ENCODE measurements at regions not wholly inside any gene's neighbourhood (a gene's known extent, or its start where the extent isn't known, plus 50 kb on each side); places are given as distances from the start of the nearest gene placed in this dataset.

GRCh38 chr2:58981237-58981636, 740.1 kb upstream of the FANCL start:
- no peak overlapping the region for H3K4me3 ChIP-seq (ENCODE audit: low read length)
- TF ChIP-seq EZH2 (optimal IDR thresholded peaks at IDR 0.05; ENCODE audit: low read depth, low read length) (no peak), CTCF (IDR thresholded peaks at IDR 0.05; ENCODE audit: low read length) (no peak), EZH2phosphoT487 (IDR thresholded peaks at IDR 0.05; ENCODE audit: low read length) (no peak)
- no peak overlapping the region for H3K4me2 ChIP-seq (ENCODE audit: low read depth, low read length)
- H4K20me1 ChIP-seq (ENCODE audit: insufficient read depth, low read length), result no peaks in the 10 kb centered on the region
- no peaks in the 10 kb centered on the region for H3K4me1 ChIP-seq (ENCODE audit: low read length)
- no peaks in the 10 kb centered on the region for H3K36me3 ChIP-seq (replicated peaks; ENCODE audit: insufficient read depth, low read length)
- no peaks in the 10 kb centered on the region for H3K27me3 ChIP-seq (replicated peaks; ENCODE audit: insufficient read depth, low read length)
- no peaks in the 10 kb centered on the region for H3K9me3 ChIP-seq (replicated peaks; ENCODE audit: insufficient read depth, low read length)
- no peaks in the 10 kb centered on the region for H3K9me2 ChIP-seq (replicated peaks; ENCODE audit: insufficient read depth, low read length)
- H3K79me2 ChIP-seq (ENCODE audit: low read length), result no peaks in the 10 kb centered on the region
- H3K9ac ChIP-seq (ENCODE audit: low read length), result no peak overlapping the region
- no peak overlapping the region for H3K27ac ChIP-seq (ENCODE audit: low read length)
- H2AFZ ChIP-seq (ENCODE audit: low read length), result no peak overlapping the region
- H3F3A ChIP-seq (ENCODE audit: insufficient read depth, low read length), result no peaks in the 10 kb centered on the region
- no peak for DNase-seq

GRCh38 chr2:58976375-58977071, 735.4 kb upstream of the FANCL start:
- Histone ChIP-seq H3K36me3 (replicated peaks; ENCODE audit: insufficient read depth, low read length) (no peaks in the 10 kb centered on the region), H3K27me3 (replicated peaks; ENCODE audit: insufficient read depth, low read length) (no peaks in the 10 kb centered on the region)
- TF ChIP-seq EZH2phosphoT487 (IDR thresholded peaks at IDR 0.05; ENCODE audit: low read length) (no peak), EZH2 (optimal IDR thresholded peaks at IDR 0.05; ENCODE audit: low read depth, low read length) (no peak), CTCF (IDR thresholded peaks at IDR 0.05; ENCODE audit: low read length) (no peak)

GRCh38 chr2:58974881-58975280, 733.8 kb upstream of the FANCL start:
- no peak for TF ChIP-seq EZH2phosphoT487 (IDR thresholded peaks at IDR 0.05; ENCODE audit: low read length)
- TF ChIP-seq CTCF (IDR thresholded peaks at IDR 0.05; ENCODE audit: low read length), result no peak
- TF ChIP-seq EZH2 (optimal IDR thresholded peaks at IDR 0.05; ENCODE audit: low read depth, low read length), result no peak
- Histone ChIP-seq H3F3A (ENCODE audit: insufficient read depth, low read length) (no peaks in the 10 kb centered on the region), H3K4me3 (ENCODE audit: low read length) (no peak overlapping the region), H3K9ac (ENCODE audit: low read length) (no peak overlapping the region), H3K79me2 (ENCODE audit: low read length) (no peaks in the 10 kb centered on the region), H3K4me1 (ENCODE audit: low read length) (no peaks in the 10 kb centered on the region), H3K9me3 (replicated peaks; ENCODE audit: insufficient read depth, low read length) (no peaks in the 10 kb centered on the region), H3K4me2 (ENCODE audit: low read depth, low read length) (no peak overlapping the region), H4K20me1 (ENCODE audit: insufficient read depth, low read length) (no peaks in the 10 kb centered on the region), H3K27me3 (replicated peaks; ENCODE audit: insufficient read depth, low read length) (no peaks in the 10 kb centered on the region), H3K27ac (ENCODE audit: low read length) (no peak overlapping the region), H3K36me3 (replicated peaks; ENCODE audit: insufficient read depth, low read length) (no peaks in the 10 kb centered on the region), H3K9me2 (replicated peaks; ENCODE audit: insufficient read depth, low read length) (no peaks in the 10 kb centered on the region), H2AFZ (ENCODE audit: low read length) (no peak overlapping the region)
- no peak for DNase-seq

More at GRCh38 chr2:58976375-58977071, 735.4 kb upstream of the FANCL start:
- Histone ChIP-seq H3K27ac (ENCODE audit: low read length) (no peak overlapping the region), H3K4me2 (ENCODE audit: low read depth, low read length) (no peak overlapping the region), H3K9me2 (replicated peaks; ENCODE audit: insufficient read depth, low read length) (no peaks in the 10 kb centered on the region), H3K4me3 (ENCODE audit: low read length) (no peak overlapping the region), H3K4me1 (ENCODE audit: low read length) (no peaks in the 10 kb centered on the region), H3F3A (ENCODE audit: insufficient read depth, low read length) (no peaks in the 10 kb centered on the region), H2AFZ (ENCODE audit: low read length) (no peak overlapping the region), H4K20me1 (ENCODE audit: insufficient read depth, low read length) (no peaks in the 10 kb centered on the region), H3K79me2 (ENCODE audit: low read length) (no peaks in the 10 kb centered on the region), H3K9ac (ENCODE audit: low read length) (no peak overlapping the region), H3K9me3 (replicated peaks; ENCODE audit: insufficient read depth, low read length) (no peaks in the 10 kb centered on the region)
- DNase-seq, result no peak

All from MM.1S (cell line).